OCI-LY3 (cell line): ENCODE measurements at regions not wholly inside any gene's neighbourhood (a gene's known extent, or its start where the extent isn't known, plus 50 kb on each side); places are given as distances from the start of the nearest gene placed in this dataset.

Experiments
- H2AFZ ChIP-seq: fragments of 200-600, 300-600 bp; shearing (Covaris generic); 2 replicates; pipeline ENCODE4 v1.6.0; 2014; ENCODE audit warnings: antibody characterized with exemption, low read depth, low read length
- H3K27ac ChIP-seq: fragments of 200-600, 300-600 bp; sonication (generic); 2 replicates; pipeline ENCODE4 v1.5.1; 2014; ENCODE audit warnings: mild to moderate bottlenecking, low read length, moderate library complexity, mixed read lengths
- H3K27me3 ChIP-seq: fragments of 200-600, 300-600 bp; sonication (generic); 2 replicates; pipeline ENCODE4 v1.6.1; 2014; ENCODE audit warnings: low read depth, low read length, mixed read lengths
- H3K36me3 ChIP-seq: fragments of 200-600, 300-600 bp; sonication (generic); replicated peaks from 2 replicates; pipeline ENCODE3; 2014; ENCODE audit warnings: low read depth, low read length, mixed read lengths
- H3K4me1 ChIP-seq: fragments of 300-600, 200-600 bp; sonication (generic); 2 replicates; pipeline ENCODE4 v1.6.1; 2014; ENCODE audit warnings: low read length, mixed read lengths
- H3K4me2 ChIP-seq: fragments of 200-600, 300-600 bp; sonication (generic); 2 replicates; pipeline ENCODE4 v1.6.1; 2014; ENCODE audit warnings: low read length, mixed read lengths
- H3K4me3 ChIP-seq: fragments of 300-600, 200-600 bp; sonication (generic); 2 replicates; pipeline ENCODE4 v1.5.1; 2014; ENCODE audit warnings: antibody characterized with exemption, mild to moderate bottlenecking, low read length, moderate library complexity
- H3K79me2 ChIP-seq: fragments of 300-600, 200-600 bp; shearing (Covaris generic); 2 replicates; pipeline ENCODE4 v1.6.1; 2014; ENCODE audit warnings: mild to moderate bottlenecking, low read length, mixed read lengths
- H3K9ac ChIP-seq: fragments of 300-600, 200-600 bp; shearing (Covaris generic); 2 replicates; pipeline ENCODE4 v1.6.0; 2014; ENCODE audit warnings: mild to moderate bottlenecking, low read length, moderate library complexity
- H3K9me3 ChIP-seq: fragments of 200-600, 300-600 bp; shearing (Covaris generic); 2 replicates; pipeline ENCODE4 v1.6.1; 2014; ENCODE audit warnings: low read length, mixed read lengths; ENCODE audit not compliant: insufficient read depth
- H4K20me1 ChIP-seq: fragments of 200-600, 300-600 bp; sonication (generic); 2 replicates; pipeline ENCODE4 v1.6.1; 2016; ENCODE audit warnings: low read length, mixed read lengths; ENCODE audit not compliant: insufficient read depth
- EZH2phosphoT487 ChIP-seq: fragments of 200-600 bp; shearing (Covaris generic); IDR thresholded peaks from 2 replicates; pipeline ENCODE4 v1.6.1; 2018; ENCODE audit warnings: antibody characterized with exemption, mixed run types, low read depth
- TF ChIP-seq, protein P1 (sequence below): fragments of 200-600, 300-600 bp; sonication (generic); IDR thresholded peaks from 2 replicates; pipeline ENCODE4 v1.5.1; 2014; ENCODE audit warnings: antibody characterized with exemption, low read length, low read depth

DNA sequence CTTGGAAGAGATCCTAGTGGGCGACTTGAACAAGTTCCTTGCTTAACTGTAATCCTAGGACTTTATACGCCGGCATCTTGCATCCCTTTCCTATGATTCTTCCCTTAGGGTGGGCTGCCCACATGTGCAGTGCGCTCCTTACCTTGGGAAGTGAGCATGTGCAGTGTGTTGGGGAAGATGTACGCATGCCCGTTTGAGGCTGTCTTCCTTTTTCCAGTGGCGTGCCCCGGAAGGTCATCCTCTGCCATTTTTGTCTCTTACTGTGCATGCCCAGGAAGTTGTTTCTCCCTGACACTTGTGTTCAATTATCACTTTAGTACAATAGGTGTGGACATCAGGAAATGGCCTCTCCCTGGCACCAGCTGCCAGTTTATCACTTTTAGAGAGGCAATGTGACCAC is 936.5 kb downstream of the TBC1D22A start:
- Histone ChIP-seq H4K20me1 (no peaks in the 10 kb centered on the region), H3K27ac (no peak overlapping the region), H3K9ac (no peak overlapping the region), H3K4me3 (no peak overlapping the region), H3K4me1 (no peaks in the 10 kb centered on the region), H3K36me3 (no peaks in the 10 kb centered on the region), H3K4me2 (no peak overlapping the region), H3K79me2 (no peaks in the 10 kb centered on the region), H3K9me3 (no peaks in the 10 kb centered on the region), H3K27me3 (no peaks in the 10 kb centered on the region), H2AFZ (no peak overlapping the region)
- TF ChIP-seq, protein P1, sequence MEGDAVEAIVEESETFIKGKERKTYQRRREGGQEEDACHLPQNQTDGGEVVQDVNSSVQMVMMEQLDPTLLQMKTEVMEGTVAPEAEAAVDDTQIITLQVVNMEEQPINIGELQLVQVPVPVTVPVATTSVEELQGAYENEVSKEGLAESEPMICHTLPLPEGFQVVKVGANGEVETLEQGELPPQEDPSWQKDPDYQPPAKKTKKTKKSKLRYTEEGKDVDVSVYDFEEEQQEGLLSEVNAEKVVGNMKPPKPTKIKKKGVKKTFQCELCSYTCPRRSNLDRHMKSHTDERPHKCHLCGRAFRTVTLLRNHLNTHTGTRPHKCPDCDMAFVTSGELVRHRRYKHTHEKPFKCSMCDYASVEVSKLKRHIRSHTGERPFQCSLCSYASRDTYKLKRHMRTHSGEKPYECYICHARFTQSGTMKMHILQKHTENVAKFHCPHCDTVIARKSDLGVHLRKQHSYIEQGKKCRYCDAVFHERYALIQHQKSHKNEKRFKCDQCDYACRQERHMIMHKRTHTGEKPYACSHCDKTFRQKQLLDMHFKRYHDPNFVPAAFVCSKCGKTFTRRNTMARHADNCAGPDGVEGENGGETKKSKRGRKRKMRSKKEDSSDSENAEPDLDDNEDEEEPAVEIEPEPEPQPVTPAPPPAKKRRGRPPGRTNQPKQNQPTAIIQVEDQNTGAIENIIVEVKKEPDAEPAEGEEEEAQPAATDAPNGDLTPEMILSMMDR, result no peak

DNA sequence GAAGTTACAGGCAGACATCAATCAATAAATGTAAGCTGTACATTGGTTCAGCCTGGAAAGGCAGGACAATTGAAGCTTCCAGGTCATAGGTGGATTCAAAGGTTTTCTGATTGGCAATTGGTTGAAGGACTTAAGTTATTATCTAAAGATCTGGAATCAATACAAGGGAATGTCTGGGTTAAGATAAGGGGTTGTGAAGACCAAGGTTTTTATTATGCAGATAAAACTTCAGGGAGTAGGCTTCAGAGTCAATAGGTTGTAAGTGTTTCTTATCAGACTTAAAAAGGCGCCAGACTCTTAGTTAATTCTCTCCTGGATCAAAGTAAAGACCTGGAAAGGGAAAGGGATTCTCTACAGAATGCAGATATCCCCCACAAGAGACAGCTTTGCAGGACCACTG is 935.4 kb downstream of the TBC1D22A start:
- Histone ChIP-seq H3K36me3 (no peaks in the 10 kb centered on the region), H3K4me2 (no peak overlapping the region), H3K27me3 (no peaks in the 10 kb centered on the region), H2AFZ (no peak overlapping the region), H3K4me1 (no peaks in the 10 kb centered on the region), H3K9me3 (no peaks in the 10 kb centered on the region), H3K27ac (no peak overlapping the region), H3K79me2 (no peaks in the 10 kb centered on the region), H4K20me1 (no peaks in the 10 kb centered on the region), H3K9ac (no peak overlapping the region), H3K4me3 (no peak overlapping the region)
- TF ChIP-seq, protein P1, result no peak
- TF ChIP-seq EZH2phosphoT487, result no peak

DNA sequence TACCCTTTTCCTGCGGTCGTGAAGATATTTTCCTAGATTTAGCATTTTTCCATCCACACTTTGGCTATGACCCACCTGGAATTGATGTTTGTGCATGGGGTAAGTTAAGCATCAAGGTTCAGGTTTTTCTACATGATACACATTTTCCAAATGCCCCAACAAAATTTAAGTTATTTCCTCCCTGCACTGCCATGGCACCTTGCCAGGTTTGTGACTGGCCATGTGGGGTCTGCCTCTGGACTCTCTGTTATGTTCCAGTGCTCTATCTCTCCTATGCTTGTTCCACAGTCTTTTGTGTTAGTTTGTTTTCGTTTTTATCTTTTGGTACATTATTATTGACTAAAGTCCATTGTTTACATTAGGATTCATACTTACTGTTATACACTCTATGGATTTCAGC is 934.3 kb downstream of the TBC1D22A start:
- Histone ChIP-seq H3K4me3 (no peak overlapping the region), H4K20me1 (no peaks in the 10 kb centered on the region), H3K36me3 (no peaks in the 10 kb centered on the region), H3K27ac (no peak overlapping the region), H3K9ac (no peak overlapping the region), H3K4me2 (no peak overlapping the region), H3K27me3 (no peaks in the 10 kb centered on the region), H3K4me1 (no peaks in the 10 kb centered on the region), H3K9me3 (no peaks in the 10 kb centered on the region), H2AFZ (no peak overlapping the region), H3K79me2 (no peaks in the 10 kb centered on the region)
- no peak for TF ChIP-seq EZH2phosphoT487
- TF ChIP-seq, protein P1, result no peak

DNA sequence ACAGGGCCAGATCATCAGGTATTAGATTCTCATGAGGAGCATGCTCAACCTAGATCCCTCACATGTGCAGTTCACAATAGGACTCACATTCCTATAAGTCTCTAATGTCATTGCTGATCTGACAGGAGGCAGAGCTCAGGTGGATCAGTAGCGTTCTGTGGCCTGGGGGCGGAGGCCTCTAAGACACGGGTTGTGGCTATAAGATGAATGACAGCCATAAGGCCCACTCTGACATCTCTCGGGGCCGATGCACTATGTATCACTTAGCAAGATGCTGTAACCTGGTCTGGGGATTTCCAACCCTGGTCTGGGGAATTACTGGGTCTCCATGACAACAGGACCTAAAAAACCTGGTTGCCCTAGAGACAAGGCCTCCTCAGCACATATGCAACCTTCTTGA is 932.7 kb downstream of the TBC1D22A start:
- Histone ChIP-seq H4K20me1 (no peaks in the 10 kb centered on the region), H2AFZ (no peak overlapping the region), H3K9ac (no peak overlapping the region), H3K27ac (no peak overlapping the region), H3K4me1 (no peaks in the 10 kb centered on the region), H3K27me3 (no peaks in the 10 kb centered on the region), H3K4me2 (no peak overlapping the region), H3K36me3 (no peaks in the 10 kb centered on the region), H3K9me3 (no peaks in the 10 kb centered on the region), H3K4me3 (no peak overlapping the region), H3K79me2 (no peaks in the 10 kb centered on the region)
- TF ChIP-seq, protein P1, result no peak
- TF ChIP-seq EZH2phosphoT487, result no peak
